KG1 (cell line): ENCODE measurements at regions not wholly inside any gene's neighbourhood (a gene's known extent, or its start where the extent isn't known, plus 50 kb on each side); places are given as distances from the start of the nearest gene placed in this dataset.
"Not testable (repeated sequence)": the region's sequence is repeated elsewhere in the genome, so short reads cannot be mapped to it uniquely, and the experiment has no call there.

ENCODE experiments used
- DNase-seq: peaks from one replicate; lab custom pipeline; 2025; lab: John Stamatoyannopoulos, UW

DNA sequence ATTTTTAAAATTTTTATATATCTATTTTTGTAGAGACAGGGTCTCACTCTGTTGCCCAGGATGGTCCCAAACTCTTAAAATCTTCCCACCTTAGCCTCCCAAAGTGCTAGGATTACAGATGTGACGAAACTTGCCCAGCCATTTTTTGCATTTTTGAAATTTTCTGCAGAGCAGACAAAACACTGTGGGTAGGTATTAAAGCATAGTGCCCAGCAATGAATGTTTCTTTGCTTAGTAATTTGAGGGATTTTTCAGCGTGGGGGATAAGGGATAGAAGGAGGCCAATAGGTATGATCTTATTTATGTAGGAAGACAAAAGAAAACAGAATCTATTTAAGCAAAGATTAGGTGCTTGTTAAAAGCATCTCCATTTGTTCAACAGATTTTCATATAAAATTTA, 446.8 kb upstream of the DPH6 start:
- DNase-seq, result no peak

DNA sequence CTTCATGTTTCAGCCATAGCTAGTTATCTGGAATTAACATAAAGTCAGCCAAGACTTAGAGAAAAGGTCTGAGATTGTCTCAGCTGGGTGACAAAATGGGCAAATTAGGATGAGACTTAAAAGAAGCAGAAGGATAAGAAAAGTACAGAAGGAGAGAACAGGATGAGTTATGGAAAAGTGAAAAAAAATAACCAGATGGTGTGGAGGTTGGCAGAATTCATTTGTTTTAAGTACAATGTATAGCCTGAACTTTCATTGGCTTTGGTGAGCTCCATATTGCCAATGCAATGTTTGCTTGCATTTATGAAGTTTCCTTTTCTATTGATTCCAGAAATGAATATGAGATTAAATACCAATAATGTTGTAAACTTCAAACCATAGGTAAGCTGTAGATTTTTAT, 447.2 kb upstream of the DPH6 start:
- DNase-seq, result no peak

DNA sequence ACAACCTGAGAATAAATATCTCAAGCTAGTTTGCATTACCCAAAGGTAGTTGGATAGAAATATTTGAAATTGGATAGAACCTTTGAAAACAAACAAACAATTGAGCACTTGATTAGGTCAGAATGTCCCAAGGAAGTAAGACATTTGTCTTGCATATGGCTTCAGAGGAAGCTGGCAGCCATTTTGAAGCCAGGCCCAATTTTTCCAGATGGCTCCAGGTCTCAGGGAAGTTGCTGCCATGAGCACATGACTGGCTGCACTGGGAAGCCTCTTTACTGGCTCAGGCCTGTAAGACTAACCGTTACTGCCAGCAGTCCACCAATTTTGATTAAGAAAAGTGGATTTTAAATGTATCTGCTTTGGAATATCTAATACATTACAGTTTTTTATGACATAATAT, 448.9 kb upstream of the DPH6 start:
- no peak for DNase-seq

DNA sequence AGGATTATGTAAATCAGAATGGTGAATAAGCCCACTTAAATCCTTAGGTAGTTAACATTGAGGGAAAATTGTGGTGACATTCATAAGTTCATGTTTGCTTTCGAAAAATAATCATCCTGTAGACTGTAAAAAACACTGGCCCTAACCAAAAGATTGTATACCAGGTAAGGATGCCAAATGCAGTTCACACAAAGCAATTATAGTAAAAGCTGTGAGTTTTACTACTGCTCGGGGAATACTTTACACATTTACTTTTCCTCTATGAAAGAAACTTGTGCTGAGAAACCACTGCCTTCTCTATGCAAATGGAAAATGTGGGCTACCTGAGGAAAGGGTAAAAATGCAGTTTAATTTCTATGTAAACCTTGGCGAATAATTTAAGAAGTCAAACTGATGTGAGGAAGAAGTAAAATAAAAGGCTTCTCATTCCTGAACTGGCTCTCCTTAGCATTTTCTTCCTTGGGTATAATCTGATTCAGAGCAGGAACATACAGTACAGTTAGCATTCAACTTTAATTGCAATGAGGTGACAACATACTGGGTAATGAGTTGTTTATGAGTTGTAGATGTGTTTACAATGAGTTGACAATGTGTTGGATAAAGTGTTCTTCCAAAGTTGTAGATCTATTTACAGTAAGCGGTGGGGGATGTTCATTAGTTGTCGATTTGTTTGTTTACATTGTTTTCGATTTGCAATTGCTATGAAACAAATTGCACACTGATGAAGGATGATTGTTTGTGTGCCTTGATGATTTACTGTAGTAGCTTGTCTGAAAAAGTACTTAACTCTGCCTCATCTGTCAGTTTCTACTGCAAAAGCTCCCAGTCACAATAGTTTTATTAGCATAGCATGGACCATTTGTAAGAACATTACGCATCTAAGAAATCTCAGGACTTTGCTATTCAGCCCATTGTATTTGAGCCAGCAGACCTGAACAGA, 453.0 kb upstream of the DPH6 start:
- no peak for DNase-seq

DNA sequence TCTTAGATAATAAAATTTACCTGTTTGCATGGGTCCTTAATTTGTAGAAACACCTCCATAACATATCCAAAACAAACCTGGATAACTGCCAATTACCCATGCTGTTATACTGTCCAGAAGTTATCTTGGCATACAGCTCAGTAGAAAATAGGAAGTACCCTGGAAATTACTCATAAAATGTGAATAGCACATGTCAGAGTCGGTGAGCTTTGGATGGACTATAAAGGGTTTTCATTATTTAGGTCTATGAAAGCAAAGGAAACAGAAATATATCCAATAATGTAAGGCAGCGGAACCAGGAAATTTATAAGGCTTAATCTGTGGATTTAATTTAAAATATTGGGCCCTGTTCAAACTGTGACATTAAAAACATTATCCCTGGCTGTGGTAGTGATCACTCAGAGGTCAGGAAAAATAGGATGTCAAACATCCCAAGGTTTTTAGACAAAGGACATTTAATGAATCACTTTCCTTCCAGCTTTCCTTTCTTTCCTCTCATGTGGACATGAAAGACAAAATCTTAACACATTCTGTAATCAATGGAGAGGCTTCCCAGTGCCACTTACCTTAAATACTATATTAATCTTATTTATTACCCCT, 459.0 kb upstream of the DPH6 start:
- no peak for DNase-seq

DNA sequence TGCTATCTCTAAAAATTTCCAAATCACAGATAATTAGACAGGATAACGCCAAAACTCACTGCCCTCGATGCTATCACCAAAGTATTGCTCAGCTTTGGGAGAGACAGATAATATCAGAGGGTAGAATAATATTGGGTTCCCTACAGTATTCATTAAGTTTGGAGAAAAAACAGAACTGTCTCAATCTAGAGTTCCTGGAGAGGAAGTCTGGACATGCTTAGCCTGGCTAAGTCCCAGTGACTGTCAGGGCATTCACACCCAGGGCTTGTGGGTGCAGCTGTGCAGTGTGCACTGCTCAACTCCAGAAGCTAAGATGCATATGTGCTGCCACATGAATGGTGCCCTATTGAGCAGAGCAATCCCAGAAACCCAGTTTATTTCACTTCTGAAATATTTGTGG, 459.6 kb upstream of the DPH6 start:
- no peak for DNase-seq

DNA sequence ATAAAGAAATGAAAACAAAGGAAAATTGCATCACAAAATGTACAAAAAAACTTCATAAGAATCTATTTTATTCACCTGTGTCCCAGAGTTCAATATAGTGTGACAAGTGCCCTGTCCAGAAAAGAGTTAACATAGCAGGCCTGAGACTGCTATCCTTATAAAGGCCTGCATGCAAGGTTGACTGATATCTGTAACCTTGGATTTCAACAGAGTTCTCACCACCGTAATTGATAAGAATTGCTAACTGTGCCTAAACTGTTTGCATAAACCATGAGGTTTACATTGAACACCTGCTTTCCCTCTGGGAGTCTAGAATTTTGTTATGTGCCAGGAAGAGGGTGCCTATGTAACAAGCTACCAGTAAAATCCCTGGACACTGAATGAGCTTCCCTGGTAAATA, 461.7 kb upstream of the DPH6 start:
- DNase-seq, result no peak

DNA sequence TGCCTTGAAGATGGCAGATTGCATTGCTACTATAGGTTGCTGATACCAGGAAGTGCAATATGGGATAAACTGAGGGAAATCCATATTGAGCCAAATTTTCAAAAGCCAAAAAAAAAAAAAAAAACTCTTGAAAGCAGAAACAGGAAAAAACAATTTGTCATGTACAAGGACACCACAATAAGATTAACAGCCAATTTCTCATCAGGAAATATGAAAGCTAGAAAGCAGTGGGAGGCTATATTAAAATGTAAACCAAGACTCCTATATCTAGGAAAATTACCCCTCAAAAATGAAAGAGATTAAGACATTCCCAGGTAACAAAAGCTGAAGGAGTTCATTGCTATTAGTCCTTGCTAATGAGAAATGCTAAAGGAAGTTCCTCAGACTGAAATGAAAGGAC, 462.8 kb upstream of the DPH6 start:
- DNase-seq, result no peak

DNA sequence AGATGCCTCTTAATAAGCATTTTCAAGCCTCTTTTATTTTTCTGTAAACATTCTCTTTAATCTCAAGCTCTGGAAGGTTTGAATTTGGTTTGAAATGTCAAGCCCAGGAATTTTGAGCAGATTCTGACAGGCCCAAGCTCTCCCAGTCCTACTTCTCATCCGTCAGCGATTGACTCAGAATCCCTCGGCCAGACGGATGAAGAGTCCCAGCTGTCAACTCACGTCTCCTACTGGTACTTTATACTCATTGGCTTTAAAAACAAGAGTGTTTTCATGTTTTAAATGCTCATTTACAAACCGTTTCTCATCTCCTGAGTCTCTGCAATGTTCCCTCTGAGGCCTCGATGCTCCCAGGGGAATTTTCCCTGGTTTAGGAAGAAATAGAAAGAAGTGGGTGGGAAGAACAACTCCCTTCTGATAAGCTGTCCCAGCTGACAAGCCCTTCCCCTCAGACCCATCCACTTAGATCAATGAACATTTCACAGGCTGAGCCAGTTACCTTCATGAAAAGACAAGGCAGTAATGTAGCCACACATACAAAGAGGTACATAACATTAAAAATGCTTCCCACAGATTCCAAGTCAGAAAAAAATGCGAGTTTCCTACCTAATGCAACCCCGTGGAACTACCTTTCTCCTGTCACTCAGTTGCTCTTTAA, 478.2 kb upstream of the DPH6 start:
- DNase-seq, result no peak

DNA sequence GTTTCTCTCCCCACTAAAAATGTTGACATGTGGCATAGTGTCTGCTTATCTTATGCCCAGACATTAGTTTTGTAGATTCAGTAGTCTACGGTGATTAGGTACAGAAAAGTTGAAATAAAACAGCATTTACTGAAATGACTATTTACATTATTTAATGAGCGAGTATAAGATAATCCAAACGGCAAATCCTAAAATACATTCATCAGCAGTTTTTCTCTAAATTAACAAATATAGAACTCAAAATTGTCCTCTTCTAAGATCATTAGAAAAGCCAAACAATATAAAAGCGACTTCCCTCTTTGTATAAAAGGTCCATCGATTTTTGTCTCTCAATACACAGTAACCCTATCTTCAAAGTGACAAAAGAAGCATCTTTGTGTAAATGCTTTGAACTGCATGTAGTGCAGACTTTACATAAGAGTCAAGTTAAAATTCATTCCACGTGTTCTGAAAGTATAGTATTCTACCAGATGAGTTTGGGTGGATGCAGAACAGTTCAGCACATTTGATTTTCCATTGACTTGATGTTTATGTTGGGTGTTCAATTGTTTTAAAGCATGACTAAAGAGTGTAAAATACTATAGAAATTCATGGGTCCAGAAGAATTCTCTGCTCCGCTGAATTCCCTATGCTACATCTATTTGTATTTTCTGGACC, 480.8 kb upstream of the DPH6 start:
- no peak for DNase-seq

DNA sequence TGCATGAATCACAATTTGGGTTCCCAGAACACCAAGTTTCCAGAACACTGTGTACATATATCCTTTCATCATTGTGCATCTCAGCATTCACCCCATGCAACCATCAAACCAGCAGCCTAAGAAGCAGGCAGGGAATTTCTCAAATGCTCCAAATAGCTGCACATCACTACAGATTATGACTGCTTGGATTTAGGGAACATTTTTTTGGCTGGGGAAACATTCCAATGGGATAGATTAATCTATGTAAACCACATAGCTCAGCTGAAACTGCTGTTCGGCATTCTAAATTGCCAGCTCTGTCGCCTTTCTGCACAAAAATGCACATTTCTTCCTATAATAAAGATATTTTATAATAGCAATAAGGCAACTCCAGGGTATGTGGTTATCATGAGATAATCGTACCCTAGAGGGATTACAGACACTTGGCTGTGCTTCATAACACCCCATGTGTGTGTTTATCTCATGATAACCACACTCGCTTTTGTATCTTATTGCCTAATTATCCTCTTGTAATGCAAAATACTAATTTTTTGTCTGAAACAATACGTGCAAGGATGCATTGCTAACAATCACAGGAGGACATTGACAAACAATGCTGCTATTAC, 483.7 kb upstream of the DPH6 start:
- no peak for DNase-seq

DNA sequence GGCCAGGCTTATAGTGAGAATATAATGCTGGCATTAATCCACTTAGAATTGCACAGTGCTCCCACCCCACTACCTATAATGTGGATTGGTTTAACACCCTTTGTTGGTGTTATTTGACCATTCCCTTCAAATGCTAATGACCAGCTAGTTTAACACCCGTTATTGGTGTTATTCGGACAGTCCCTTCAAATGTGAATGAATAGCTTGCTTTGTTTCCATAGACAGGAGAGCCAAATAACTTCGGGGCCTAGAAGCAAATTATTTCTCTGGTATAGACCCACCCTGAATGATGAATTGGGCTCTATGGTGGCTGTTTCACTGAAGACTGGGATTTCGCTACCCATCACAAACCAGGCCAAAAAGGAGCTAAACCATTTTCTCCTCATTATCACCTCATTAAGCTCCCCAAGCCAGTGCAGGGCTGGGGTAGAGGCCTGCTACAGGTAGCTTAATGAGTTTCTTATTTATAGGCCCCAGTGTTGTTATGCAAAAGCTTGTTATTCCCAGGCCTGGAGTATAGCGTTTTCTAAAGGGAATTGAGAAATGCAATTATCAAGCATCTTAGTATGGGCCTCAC, 494.1 kb upstream of the DPH6 start:
- DNase-seq, result no peak

DNA sequence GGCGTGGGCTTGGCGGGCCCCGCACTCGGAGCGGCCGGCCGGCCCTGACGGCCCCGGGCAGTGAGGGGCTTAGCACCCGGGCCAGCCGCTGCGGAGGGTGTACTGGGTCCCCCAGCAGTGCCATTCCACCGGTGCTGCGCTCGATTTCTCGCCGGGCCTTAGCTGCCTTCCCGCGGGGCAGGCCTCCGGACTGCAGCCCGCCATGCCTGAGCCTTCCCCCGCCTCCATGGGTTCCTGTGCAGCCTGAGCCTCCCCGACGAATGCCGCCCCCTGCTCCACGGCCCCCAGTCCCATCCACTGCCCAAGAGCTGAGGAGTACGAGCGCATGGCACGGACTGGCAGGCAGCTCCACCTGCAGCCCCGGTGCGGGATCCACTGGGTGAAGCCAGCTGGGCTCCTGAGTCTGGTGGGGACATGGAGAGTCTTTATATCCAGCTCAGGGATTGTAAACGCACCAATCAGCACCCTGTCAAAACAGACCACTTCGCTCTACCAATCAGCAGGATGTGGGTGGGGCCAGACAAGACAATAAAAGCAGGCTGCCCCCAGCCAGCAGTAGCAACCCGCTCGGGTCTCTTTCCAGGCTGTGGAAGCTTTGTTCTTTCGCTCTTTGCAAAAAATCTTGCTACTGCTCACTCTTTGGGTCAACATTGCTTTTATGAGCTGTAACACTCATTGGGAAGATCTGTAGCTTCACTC, 501.2 kb upstream of the DPH6 start:
- not testable (repeated sequence) for DNase-seq

DNA sequence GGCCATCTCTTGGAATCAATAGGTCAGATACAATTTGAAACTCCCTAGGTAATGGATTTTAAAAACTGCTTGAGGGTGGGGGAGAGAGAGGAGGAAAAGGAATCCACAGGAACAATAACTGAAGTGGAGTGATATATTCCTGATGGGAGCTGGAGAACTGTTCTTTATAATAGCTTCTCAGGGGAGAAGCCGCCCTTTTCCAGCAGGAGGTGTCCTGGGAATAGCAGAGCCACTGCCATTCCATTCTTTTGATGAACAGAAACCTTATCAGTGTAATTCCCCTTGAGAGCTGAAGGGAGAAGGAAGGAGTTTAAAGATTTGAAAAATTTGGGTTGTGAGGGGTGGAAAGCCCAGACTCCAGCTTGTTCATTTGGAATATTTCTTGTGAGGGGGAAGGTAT, 504.9 kb upstream of the DPH6 start:
- no peak for DNase-seq

DNA sequence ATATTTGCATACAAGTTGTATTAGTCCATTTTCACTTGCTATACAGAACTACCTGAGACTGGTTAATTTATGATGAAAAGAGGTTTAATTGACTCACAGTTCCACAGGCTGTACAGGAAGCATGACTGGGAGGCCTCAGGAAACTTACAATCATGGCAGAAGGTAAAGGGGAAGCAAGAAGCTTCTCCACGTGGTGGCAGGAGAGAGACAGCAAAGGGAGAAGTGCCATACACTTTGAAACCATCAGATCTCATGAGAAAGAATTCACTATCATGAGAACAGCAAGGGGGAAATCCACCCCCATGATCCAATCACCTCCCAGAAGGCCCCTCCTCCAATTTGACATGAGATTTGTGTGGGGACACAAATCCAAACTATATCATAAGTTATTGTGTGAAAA, 506.7 kb upstream of the DPH6 start:
- DNase-seq, result not testable (repeated sequence)

DNA sequence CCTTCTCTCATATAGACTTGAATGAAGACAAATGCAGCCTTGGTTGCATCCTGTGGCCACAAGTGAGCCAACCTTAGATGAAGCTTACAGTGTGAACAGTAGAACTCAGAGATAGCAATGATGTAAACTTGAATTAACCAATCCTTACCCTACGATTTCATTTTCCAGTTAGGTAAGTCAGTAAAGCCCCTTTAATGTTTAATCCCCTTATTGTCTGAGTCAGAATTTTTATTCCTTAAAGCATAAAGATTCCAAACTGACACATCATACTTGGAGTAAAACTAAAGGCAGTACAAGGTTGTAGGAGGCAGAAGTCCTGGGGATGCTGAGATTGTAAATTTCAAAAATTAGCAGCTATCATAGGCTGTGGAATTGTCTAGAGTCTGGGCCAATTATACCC, 507.8 kb upstream of the DPH6 start:
- DNase-seq, result no peak

DNA sequence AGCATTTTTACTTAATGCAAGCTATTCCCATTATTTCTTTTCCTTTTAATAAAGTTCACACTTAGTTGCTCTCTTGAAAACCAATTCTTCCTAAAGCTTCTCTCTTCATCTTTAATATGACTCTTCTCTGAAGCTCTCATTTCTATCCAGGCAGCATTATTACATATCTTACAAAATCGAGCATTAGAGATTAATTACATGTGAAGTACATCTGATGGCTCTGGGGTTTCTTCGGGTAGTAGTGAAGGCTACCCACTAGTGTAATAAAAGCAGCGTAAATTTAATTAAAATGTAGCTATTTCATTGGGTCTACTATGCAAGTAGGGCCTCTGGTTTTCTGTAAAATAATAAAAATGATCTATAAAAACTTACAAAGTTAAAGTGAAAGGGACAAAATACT, 513.6 kb upstream of the DPH6 start:
- DNase-seq, result no peak

DNA sequence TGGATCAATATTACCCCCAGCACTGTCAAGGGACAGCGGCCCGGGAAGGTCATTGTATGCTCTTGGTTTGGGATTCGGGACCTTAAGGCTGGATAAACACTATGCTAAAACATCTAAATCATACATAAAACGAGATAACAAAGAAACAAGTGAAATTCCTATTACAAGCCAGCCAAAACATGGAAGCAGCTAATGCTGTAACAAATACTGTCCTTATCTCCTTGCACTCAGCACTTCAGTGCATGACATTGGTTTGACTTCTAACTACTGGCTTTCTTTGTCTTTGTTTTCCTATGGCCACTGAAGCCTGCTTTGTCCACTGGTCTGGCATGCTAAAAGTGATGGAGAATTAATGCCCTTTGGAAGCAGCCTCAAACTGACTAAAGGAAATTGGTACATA, 516.4 kb upstream of the DPH6 start:
- DNase-seq, result no peak

DNA sequence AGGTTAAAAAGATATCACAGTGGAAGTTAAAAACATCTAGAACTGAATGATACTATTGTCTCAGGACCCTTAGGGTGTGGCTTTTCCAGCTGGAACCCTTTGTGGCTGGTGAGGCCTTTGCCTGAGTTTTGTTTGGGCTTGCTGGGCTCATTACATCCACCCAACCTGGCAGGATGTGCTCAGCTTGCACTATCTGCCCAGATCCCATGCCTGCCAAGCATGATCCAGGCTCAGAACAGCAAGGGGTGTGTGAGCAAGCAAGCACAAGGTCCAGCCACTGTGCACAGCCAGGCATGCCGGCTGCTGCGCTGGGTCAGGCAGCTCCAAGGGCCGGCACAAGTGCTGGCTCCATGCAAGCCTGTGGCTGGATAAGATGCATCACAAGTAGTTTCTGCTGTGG, 512.7 kb upstream of the CDIN1 start:
- no peak for DNase-seq

DNA sequence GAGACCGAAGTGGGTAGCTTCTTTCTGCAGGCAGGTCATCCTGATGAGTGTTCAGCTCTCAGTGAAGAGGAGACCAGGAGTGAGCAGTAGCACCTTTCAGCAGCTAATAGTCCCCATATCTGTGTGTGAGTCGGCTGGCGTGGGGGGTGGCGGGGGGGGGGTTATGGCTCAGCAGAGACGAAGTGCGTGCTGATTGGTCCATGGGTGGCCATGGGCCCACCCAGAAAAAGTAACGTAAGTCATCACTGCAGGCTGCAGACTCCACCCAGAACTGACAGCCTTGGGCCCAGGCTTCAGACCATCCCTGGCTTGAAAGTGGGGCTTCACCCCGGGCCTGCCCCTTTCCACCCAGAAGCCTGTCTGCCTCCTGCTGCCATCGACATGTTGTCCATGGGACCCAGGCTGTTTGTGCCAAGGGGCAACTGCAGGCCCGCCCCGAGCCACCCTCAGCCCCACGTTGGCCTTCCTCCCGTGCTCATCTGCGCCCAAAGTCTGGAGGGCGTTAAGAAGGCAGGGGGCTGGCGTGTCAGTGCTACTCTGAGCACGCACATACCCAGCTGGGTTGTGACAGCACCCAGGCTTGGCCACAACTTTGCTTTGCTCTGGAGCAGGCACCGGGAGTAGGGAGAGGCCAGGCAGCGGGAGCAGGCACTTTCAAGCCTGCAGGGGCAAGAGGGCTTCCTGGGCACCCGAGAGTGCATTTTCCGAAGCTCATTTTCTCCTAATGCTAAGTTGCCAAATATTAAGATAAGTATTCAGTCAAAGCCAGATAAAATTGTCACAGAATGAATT, 511.7 kb upstream of the CDIN1 start:
- DNase-seq, result no peak
